ENCODE measurements at regions not wholly inside any gene's neighbourhood (a gene's known extent, or its start where the extent isn't known, plus 50 kb on each side); places are given as distances from the start of the nearest gene placed in this dataset.
"Not testable (repeated sequence)": the region's sequence is repeated elsewhere in the genome, so short reads cannot be mapped to it uniquely, and the experiment has no call there.

DNA sequence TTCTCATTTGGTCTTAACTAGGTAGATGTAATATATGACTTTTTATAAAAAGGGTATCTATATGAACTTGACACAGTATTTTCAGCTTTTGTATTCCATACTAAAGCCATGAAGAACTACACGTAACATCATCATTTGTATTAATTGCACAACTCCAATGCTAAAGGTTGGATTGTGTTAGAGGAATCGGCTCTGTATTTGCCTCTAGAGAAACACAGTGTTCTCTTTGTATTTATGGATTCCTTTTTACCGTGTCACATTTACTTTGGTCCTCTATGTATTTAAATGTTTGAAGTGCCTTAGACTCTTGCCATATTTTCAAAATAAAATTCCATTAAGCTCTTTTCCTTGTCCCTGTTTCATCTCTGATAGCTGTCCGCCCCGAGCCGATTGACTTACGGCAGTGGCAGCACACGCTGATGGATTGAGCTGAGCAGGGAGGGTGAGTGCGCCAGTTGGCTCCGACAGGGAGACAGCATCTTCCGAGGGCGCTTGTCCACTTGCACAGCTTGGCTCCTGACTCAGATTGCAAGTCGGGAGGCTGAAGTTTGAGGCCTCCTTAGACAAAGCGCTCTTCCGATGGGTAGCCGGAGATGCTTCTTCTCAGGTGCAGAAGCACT is 95.6 kb upstream of the DMRT1 start:
- no peak for DNase-seq (ENCODE audit: low spot score)

DNA sequence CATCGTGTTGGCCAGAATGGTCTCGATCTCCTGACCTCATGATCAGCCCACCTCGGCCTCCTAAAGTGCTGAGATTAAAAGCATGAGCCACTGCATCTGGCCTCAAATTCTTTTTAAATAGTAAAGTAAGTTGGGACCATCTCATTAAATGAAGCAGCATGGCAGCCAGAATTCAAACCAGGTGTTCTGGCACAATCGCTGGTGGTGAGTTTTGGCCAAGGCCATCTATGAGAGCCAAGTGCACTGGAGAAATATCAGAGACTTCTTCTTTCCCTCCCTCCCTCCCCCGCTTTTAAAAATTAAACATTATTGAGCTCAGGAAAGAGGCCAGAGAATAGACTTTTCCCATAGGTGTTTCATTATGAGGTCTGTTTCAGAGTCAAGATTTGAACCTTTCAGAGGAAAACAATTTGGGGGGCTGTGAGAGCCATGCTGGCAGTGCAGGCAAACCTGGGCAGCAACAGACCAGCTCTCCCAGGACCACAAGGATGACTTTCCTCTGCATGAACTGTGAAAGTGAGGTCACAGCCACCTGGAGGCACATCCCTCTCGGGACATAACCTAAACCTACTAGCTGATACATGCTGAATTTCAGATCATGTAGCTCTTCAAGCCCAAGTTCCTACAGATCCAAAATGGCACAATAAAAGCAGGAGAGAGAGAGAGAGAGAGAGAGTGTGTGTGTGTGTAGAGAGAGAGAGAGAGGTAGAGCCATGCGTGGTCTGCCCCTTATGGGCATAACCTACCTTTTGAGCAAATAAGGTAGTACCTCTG is 94.6 kb upstream of the DMRT1 start:
- DNase-seq (ENCODE audit: low spot score), result no peak

DNA sequence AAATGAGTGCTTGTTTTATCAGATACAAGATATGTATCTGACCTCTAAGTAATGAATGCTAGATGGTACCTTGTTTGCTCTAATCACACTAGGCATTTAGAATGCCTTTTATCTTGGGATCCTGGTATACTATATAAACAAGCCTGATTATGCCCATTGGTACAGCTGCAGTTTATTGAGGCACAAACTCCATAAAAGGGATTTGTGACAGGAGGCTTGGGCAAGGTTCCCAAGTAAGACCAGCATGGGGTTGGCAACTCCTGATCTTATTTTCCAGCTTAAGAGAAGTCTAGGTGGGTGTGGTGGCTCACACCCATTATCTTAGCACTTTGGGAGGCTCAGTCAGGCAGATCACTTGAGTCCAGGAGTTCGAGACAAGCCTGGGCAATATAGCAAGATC is 93.9 kb upstream of the DMRT1 start:
- no peak for DNase-seq (ENCODE audit: low spot score)

DNA sequence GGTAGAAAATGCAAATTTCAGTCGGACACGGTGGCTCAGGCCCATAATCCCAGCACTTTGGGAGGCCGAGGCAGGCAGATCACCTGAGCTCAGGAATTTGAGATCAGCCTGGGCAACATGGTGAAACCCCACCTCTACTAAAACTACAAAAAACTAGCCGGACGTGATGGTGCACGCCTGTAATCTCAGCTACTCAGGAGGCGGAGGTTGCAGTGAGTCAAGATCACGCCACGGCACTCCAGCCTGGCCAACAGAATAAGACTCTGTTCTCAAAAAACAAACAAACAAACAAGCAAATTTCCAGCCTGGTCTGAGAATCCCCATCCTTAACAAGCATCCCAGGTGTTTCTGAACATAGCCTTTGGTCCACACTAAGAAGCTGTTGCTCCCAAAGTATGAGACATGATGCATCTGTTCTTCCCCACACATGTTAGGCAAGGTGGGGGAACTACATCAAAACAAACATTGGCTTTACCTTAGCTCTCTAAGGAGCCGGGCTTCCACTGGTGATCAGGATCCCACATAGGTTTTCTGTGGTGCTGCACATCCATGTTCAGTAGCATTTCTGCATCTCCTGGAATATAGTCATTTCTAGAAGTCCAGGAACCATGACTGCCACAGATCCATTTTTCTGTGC is 92.5 kb upstream of the DMRT1 start:
- no peak for DNase-seq (ENCODE audit: low spot score)

DNA sequence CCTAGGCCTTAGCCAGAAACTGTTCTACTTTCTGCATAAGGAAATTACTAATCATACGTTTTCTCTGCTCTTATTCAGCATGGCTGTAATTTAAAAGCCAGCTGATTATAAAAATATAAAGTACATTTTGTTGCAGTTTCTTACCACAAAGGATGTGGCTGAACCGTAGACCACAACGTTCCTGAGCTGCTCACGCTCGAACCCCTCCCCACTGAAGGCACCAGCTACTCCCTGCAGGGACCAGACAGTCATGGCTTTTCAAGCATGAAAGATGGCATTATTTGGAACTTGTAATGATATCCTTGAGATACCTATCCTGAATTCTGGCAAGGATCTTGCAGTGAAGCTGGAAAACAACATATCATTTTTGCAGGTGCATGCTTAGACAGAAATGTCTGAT is 91.8 kb upstream of the DMRT1 start:
- no peak for DNase-seq (ENCODE audit: low spot score)

DNA sequence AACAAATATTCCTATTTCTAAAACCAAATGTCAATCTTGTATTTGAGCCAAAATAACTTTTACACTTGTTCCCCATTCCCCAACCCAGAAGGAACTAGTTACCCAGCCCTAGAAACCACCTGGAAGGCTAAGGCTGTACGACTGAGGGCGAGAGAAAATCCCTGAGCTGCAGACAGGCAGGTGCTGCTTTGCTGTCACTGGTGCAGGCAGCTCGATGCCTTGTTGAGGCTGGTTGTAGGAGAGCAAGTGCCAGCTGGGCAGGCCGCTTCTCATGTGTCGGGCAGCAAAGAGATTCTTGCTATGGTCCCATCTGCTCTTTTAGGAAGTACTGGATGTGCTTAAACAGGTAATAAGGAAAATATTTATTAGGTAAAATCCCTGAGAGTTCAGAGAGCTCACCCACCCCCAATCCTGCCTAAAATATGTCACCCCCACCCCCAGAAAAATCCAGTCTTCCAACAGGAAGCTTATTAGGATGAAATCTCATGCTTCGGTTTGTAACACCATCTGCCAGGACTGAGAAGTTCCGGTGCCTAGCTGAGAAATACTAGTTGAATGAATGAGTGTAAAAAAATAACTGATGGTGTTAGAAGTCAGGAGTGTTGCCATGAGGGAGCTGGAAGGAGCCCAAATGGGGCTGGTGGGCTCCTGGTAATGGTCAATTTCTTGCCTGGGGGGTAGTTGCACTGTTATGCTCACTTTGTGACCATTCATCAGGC is 91.1 kb upstream of the DMRT1 start:
- DNase-seq (ENCODE audit: low spot score), result peak; percentile 13

DNA sequence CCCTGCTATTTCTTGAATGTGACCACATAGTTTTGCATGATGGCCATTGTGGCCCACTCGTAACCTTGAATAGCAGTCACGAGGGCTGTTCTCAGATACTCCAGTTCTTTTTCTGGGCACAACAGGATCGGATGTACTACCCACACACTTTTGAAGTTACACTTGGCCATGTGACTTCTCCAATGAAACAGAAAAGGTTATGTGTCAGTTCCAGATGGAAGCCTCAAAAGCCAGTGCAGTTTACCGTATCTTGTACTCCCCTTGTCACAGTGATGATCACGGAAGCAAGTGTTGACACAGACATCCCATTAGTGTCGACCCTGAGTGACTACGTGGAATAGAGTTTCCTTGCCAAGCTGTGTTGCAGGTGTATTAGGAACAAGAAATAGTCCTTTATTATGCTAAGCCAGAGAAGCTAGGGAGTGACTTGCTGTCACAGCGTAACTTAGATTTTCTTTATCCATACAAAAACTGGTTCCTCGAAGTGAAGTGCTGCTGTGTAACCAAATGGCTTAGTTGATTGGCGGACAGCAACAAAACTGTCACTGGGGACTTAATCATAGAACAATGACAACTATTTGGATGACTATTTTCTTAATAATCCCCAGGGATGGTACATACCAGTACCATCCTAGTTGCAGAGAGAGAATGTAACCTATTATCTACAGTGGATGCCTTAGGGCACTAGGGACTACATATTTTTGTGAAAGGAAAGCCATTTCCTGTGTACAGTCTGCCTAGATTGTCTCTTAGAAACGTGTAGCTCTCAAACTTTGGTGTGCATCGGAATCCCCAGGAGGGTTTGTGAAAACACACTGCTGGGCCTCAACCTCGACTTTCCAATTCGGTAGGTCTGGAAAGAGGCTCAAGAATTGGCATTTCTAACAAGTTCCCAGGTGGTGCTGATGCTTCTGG is 90.1 kb upstream of the DMRT1 start:
- peak; percentile 75 for DNase-seq (ENCODE audit: low spot score)

DNA sequence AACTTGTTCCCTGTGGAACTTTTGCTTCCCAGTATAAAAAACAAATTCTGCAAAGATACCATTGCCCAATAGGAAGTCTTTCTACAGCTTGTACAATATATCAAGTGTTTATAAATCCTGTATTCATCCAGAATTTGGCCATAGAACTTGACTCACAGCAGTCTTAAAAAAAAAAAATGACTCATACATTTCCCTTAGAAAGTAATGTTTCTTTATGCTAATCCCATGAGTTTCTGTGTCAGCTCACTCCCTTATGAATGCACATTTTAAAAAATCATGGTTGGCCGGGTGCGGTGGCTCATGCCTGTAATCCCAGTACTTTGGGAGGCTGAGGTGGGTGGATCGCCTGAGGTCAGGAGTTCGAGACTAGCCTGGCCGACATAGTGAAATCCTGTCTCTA is 89.3 kb upstream of the DMRT1 start:
- peak; percentile 82 for DNase-seq (ENCODE audit: low spot score)

DNA sequence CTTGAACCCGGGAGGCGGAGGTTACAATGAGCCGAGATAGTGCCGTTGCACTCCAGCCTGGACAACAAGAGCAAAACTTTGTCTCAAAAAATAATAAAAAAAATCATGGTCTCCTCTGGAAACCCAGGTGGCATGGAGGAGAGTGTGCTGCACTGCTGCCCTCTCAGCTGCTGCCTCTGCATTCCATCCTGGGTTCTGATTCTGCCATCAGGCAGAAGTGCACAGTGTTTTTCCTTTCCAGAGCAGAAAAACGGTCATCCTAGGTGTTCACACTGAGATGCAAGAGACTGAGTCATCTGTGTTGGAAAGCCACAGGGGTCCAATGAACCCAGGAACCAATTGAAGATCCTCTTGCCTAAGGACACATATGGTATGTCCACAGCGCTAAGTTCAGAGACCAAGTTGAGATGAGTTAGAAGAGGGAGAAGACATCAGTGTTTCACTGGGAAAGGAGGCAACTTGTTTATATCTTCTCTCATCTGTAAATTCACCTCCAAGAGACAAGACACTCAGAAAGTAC is 88.8 kb upstream of the DMRT1 start:
- DNase-seq (ENCODE audit: low spot score), result no peak

DNA sequence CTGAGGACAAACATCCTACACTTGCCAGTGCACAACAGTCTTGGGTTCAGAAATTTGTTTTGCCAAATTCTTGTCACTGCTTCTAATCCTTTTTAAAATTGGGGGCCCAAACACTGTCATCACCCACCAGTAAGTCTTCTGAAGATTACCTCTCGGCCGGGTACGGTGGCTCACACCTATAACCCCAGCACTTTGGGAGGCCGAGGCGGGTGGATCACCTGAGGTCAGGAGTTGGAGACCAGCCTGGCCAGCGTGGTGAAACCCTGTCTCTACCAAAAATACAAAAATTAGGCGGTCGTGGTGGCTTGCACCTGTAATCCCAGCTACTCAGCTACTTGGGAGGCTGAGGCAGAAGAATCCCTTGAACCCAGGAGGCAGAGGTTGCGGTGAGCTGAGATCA is 87.8 kb upstream of the DMRT1 start:
- DNase-seq (ENCODE audit: low spot score), result not testable (repeated sequence)

DNA sequence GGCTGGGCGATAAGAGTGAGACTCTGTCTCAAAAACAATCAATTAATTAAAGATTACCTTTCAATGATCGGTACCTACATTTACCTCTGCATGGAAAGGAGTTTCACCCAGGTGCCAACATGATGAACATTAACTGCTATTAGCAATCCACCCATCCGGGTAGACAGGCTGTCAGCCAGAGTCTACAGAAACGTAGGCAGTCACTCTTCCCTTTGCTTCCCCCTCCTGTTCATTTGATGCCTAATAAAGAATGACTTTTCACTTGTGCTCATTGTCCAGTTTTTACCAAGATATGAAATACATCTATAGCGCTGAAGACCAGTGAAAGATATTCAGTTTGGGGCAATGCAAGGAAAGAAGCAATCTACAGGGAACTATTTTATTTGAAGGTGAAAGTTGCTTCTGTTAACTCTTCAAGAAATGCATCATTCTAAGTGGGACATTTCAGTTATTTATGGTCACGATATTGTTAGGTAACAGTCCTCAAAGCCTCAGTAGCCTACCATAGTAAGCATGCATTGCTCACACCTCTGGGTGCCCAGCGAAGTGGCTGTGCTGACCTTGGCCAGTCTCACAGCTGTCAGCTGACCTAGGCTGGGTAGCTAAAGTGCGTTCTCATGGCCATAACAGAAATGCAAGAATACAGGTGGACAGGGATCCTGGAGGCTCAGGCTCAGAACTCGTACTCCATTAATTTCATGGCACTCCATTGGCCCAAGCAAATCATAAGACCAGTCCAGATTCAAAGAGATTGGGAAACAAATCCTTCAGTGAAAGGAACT is 87.2 kb upstream of the DMRT1 start:
- no peak for DNase-seq (ENCODE audit: low spot score)

DNA sequence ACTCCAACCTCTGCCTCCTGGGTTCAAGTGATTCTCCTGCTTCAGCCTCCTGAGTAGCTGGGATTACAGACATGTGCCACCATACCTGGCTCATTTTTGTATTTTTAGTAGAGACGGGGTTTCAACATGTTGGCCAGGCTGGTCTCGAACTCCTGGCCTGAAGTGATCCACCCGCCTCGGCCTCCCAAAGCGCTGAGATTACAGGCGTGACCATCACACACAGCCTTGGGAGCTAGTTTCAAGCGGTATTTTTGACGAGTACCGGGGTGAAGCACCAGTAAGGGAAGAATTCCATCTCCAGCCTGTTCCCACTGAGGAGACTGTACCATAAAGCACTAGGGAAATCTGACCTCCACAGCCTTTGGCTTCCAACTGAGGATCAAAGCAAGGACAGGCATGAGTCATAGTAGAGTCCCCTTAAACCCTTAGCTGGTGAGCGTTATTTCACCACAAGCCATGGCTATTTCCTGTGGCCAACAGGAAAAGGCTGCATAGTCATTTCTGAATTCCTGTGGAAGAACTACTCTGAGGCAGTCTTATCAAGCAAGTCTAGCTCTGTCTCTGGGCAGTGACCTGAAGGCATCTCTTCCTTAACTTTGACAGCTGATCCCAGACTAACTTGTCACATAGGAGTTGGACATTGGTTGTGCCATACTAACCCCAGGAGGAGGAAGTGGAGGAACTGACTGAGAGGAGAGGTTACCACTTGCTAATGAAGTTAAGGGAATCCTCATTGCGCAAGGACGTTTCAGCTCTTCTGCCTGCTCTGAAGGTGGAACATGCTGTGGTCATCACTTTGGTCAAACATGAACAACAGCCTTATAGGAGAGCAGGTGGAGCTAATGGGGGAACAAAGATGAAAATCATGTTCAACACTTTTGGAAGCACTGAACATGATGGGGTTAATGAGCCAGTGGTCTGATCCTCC is 85.8 kb upstream of the DMRT1 start:
- peak; percentile 72 for DNase-seq (ENCODE audit: low spot score)

DNA sequence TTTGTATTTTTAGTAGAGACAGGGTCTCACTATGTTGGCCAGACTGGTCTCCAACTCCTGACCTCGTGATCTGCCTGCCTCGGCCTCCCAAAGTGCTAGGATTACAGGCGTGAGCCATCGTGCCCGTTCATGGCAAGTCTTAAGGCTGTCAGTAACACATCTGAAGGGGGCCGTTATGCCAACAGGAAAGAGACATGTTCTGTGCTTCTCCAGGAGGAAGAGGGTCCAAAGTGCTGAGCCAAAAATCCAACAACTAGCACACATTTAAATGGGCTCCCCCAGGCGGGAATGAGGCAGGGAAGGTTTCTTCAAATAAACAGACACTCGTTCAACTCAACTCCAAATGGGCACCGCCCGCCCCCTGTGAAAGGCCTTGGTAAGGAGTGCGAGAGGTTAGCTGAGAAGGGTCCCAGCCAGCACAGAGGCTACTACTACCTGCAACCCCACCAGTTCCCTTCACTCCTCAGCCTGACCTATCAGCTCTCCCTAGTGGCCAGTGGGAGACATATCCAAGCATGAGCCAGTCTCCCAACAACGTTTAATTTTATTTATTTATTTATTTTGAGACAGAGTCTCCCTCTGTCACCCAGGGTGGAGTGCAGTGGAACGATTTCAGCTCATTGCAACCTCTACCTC is 84.1 kb upstream of the DMRT1 start:
- DNase-seq (ENCODE audit: low spot score), result peak; percentile 42

DNA sequence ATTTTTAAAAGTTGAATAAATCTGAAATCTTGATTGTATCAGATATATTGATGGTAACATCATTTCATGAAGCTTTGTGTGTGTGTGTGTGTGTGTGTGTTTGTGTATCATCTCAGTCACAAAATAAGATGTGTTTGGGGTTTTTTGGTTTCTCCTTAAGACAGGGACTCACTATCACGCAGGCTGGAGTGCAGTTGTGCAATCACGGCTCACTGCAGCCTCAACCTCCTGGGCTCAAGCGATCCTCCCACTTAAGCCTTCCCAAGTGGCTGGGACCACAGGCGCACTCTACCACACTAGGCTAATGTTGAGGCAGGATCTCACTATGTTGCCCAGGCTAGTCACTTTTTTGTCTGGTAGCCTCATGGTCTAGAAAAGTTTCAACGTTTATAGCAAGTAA is 83.4 kb upstream of the DMRT1 start:
- DNase-seq (ENCODE audit: low spot score), result no peak

DNA sequence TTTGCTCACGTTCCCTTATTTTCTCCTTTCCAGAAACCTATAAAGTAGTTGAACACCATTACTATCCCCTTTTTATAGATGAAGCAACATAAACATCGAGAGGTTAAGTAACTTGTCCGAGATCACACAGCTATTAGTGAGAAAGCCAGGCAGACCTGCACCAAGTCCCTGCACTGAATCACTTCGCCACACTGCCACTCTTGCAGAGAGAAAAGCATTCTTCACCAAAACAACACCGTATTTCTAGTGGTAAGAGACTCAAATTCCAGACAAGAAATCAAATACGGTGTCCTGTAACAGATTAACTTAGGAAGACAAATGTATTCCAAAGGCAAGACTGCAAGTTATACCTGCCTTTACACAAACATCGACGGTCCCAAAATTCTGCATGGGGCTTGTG is 82.0 kb upstream of the DMRT1 start:
- no peak for DNase-seq (ENCODE audit: low spot score)

DNA sequence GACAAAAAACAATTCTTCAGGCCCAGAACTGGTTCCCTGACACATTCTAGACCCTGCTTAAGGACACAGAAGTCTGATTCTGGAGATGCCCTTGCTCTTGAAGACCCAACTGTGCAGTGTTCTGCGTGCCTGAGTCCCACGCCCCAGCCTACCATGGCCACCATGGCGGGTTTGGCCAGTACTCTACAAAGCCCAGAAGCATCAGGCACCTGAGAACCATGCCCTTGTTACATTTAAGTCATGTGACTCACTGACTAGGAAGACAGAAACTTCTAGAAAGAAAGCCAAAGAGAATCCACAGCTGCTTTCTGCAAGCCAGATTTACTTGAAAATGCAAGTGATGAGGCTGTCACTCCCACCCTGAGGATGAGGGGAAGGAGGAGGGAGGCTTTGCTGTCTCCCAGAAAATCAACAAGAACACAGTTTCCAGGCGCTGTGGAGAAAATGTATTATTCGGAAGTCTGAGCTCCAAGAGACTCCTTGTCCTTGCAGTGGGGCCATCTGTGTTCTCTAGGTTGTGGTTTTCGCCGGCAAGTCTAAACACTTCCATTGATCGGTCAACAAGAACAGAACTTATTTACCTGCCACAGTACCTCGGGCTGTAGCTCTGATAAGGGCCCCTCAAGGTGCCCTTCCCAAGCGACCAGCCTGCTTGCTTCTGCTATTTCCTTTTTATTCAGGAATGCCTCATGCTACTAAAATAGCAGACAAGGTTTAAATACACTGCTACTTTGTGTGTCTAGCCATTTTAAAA is 81.3 kb upstream of the DMRT1 start:
- DNase-seq (ENCODE audit: low spot score), result no peak

DNA sequence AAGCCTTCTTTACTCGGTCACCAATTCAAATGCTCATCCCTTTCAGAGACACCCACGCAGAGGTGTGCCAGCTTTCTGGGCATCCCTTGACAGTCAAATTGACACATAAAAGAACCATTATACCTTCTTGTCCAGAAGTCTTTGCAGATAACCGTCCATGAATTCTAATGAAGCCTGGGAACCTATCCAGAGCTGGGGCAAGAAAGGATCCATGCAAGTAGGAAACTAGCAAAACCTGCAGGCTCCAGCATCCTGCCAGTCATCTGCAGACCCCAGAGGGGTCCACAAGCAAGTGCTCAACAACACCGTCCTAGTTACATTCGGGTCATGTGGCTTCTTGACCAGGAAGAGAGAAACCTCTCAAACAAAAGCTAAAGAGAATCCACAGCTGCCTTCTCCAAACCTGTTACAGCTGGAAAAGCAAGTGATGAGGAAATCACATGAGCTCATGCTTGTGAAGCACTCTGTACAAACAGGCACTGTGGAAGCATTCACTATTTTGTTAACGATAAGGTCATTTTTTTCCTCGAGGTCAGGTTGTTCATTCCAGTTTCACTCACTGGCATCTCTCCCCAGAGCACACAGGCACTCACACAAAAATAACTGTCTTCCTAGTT is 80.2 kb upstream of the DMRT1 start:
- no peak for DNase-seq (ENCODE audit: low spot score)

Data from COLO829 (cell line).